GM23338 (cell line): ENCODE measurements at regions not wholly inside any gene's neighbourhood (a gene's known extent, or its start where the extent isn't known, plus 50 kb on each side); places are given as distances from the start of the nearest gene placed in this dataset.

Source experiments
- CREB1 ChIP-seq: fragments of 250-450 bp; sonication (Bioruptor Pico); IDR thresholded peaks from 2 replicates; pipeline ENCODE4 v1.5.0; 2020; ENCODE audit warnings: low read depth, mild to moderate bottlenecking, moderate library complexity
- CTCF ChIP-seq, 2 experiments: fragments of 200-600 bp in 1 of 2; sonication (generic) in 1 of 2; conservative IDR thresholded peaks; 2 replicates each; pipeline versions ENCODE4 v1.5.1 to v1.6.1; 2016 to 2017; ENCODE audit warnings: antibody characterized with exemption in 2 of 2, low read depth in 2 of 2, mild to moderate bottlenecking in 2 of 2, moderate library complexity in 1 of 2
- EZH2phosphoT487 ChIP-seq: fragments of 200-600 bp; sonication (generic); IDR thresholded peaks from one replicate; pipeline ENCODE4 v1.8.1; 2018; ENCODE audit warnings: antibody characterized with exemption; ENCODE audit not compliant: unreplicated experiment
- POLR2AphosphoS5 ChIP-seq: IDR thresholded peaks from 2 replicates; pipeline ENCODE4 v1.6.1; 2016; ENCODE audit warnings: antibody characterized with exemption, low read depth
- REST ChIP-seq: IDR thresholded peaks from one replicate; pipeline ENCODE4 v1.6.1; 2018; ENCODE audit warnings: antibody characterized with exemption; ENCODE audit not compliant: unreplicated experiment

GRCh38 chr12:63292471-63293221 is 141.6 kb upstream of the AVPR1A start:
- no peak for TF ChIP-seq CTCF (conservative IDR thresholded peaks at IDR 0.05; ENCODE audit: low read depth in 2 of 2)
- TF ChIP-seq EZH2phosphoT487: no peak
- TF ChIP-seq CREB1 (CRISPR knock-in tag): no peak
- no peak for TF ChIP-seq REST
- no peak for TF ChIP-seq POLR2AphosphoS5
